Adrenal gland (tissue), 5 donors: ENCODE measurements at regions not wholly inside any gene's neighbourhood (a gene's known extent, or its start where the extent isn't known, plus 50 kb on each side); places are given as distances from the start of the nearest gene placed in this dataset.

ENCODE experiments used
- CTCF ChIP-seq, 6 experiments: fragments of 450-650 bp in 4 of 6; fragments of 200-600 bp in 2 of 6; sonication (generic) in 1 of 6; IDR thresholded peaks; 1 replicate in 5 of 6; 2 replicates in 1 of 6; pipeline versions ENCODE4 v1.5.1 to v1.8.0; 2016 to 2021; ENCODE audit warnings: antibody characterized with exemption in 6 of 6, mild to moderate bottlenecking in 2 of 6, moderate library complexity in 1 of 6
- POLR2A ChIP-seq, 2 donors: fragments of 450-650 bp; IDR thresholded peaks; one replicate each; pipeline ENCODE4 v1.6.1; 2017; ENCODE audit warnings: antibody characterized with exemption in 2 of 2, mild to moderate bottlenecking in 2 of 2, moderate library complexity in 1 of 2
- donor health status: DM: no; HTN: no; CAD: no.

GRCh38 chr2:46827274-46828134 is 88.1 kb downstream of the MCFD2 start:
- no peak for TF ChIP-seq CTCF (IDR thresholded peaks at IDR 0.05)
- TF ChIP-seq POLR2A (IDR thresholded peaks at IDR 0.05): no peak
